Urinary bladder (tissue), 3 donors: ENCODE measurements at regions not wholly inside any gene's neighbourhood (a gene's known extent, or its start where the extent isn't known, plus 50 kb on each side); places are given as distances from the start of the nearest gene placed in this dataset.

Experiments
- DNase-seq: peaks from one replicate; pipeline ENCODE4 v3.0.0-alpha.2; 2015; ENCODE audit errors: extremely low spot score
- H3K27ac ChIP-seq: one replicate; pipeline ENCODE4 v1.5.1; 2013; ENCODE audit warnings: low read depth, mild to moderate bottlenecking, moderate library complexity
- H3K36me3 ChIP-seq: one replicate; pipeline ENCODE4 v1.6.1; 2013; ENCODE audit warnings: mild to moderate bottlenecking, moderate library complexity; ENCODE audit not compliant: insufficient read depth
- H3K4me1 ChIP-seq: one replicate; pipeline ENCODE4 v1.6.1; 2013; ENCODE audit warnings: mild to moderate bottlenecking, moderate library complexity; ENCODE audit not compliant: insufficient read depth
- H3K4me3 ChIP-seq: one replicate; pipeline ENCODE4 v1.5.1; 2013; ENCODE audit warnings: low read depth, low read length
- WGBS: extraction: QIAGEN DNeasy Blood & Tissue Kit; methylation state at CpG from one replicate; pipeline ENCODE4 v1.1.7; 2013; 5-methylcytosine and 5-hydroxymethylcytosine counted together
- donor health status: healthy with polysubstance abuse.
- donor health status: healthy.

DNA sequence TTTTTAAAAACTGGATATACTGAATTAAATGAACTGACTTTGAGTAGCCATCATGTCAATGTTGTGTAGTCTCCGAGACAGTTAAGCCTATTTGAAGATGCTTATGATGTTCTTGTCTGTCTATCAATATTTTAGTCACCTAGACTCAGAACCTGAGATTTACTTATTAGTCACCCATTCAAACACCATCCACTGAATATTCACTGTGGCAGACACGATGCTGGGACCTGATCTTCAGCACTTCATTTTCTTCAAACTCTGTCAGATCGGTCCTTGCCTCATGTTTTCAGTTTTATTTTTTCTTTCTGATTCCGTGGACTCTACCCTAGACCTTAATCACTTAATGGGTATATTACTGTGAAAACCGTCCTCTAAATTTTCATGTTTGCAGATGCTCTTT lies 123.7 kb upstream of the MCHR2 start:
- H3K36me3 ChIP-seq, result no peaks in the 10 kb centered on the region
- H3K27ac ChIP-seq, result no peak overlapping the region
- no peak for DNase-seq
- H3K4me3 ChIP-seq, result no peak overlapping the region
- no peaks in the 10 kb centered on the region for H3K4me1 ChIP-seq
- 85% methylated on average over 5 of the region's 5 CpGs for WGBS

DNA sequence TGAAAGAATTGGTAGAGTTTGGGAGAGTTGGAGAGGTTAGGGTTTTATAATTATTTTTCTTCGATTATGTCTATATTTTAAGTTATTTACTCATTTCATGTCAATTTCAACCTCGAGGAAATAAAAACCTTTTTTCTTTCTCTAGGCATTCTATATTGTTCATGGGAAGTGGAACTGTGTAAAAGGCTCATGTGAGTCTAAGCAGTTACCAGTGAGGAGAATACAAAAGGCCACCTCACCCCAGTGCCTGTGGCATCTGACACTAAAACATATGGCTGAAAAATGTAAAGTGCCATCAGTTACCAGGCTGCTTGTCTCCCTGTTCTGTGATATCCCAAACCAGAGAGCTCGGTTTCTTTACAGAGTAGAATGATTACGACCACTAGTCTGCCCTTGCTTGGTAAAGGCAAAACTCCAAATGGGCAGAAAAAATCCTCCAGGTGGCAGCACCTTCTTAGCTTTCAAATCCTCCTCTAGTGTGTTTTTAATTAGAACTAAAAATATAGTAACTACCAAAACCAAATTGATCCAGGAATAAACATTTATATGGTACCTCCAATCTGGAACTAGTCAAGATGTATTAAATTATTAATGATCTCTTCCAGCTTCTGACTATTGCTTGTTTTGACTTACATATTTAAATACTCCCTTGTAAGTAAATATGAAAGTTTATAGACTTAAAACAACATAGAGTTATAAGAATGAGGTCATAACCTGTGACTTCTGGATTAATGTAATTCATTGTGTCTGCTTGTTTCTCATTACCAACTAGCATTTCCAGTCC lies 122.6 kb upstream of the MCHR2 start:
- peak; percentile 17 for DNase-seq
- no peak overlapping the region for H3K4me3 ChIP-seq
- 25% methylated on average over 4 of the region's 4 CpGs for WGBS
- no peaks in the 10 kb centered on the region for H3K36me3 ChIP-seq
- H3K4me1 ChIP-seq, result no peaks in the 10 kb centered on the region
- no peak overlapping the region for H3K27ac ChIP-seq

DNA sequence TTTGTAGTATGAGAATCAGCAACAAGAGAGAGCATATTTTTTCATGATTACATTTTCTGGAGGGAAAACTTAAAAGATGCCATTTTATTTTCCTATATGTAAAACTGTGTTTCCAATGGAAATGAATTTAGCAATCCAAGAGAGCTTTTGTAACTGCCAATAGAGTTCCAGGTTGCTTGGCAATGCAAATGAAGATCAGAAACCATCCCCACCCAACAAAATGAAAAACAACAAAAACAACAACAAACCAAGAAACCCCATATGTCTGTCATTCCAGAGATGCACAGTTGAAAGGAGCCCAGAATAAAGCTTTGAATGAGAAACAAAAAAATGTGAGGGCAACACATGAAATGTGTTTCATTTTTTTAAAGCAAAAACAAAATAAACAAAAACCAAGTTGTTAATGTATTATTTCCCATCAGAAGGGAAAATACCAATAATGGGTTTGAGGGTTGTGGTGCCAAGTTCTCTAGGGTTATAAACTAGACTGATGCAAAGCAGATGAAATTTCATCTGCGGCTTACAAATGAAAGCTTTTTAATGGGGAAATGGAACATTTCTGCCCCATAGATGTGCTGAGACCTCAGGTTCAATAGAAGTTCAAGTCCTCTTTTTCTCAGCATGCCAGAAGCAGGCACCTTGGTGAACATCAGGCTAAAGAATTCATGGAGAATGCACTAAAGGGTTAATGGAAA lies 121.5 kb upstream of the MCHR2 start:
- DNase-seq, result no peak
- H3K4me1 ChIP-seq, result no peaks in the 10 kb centered on the region
- 56% methylated on average over 1 of the region's 1 CpG for WGBS
- H3K27ac ChIP-seq, result no peak overlapping the region
- H3K4me3 ChIP-seq, result no peak overlapping the region
- H3K36me3 ChIP-seq, result no peaks in the 10 kb centered on the region

DNA sequence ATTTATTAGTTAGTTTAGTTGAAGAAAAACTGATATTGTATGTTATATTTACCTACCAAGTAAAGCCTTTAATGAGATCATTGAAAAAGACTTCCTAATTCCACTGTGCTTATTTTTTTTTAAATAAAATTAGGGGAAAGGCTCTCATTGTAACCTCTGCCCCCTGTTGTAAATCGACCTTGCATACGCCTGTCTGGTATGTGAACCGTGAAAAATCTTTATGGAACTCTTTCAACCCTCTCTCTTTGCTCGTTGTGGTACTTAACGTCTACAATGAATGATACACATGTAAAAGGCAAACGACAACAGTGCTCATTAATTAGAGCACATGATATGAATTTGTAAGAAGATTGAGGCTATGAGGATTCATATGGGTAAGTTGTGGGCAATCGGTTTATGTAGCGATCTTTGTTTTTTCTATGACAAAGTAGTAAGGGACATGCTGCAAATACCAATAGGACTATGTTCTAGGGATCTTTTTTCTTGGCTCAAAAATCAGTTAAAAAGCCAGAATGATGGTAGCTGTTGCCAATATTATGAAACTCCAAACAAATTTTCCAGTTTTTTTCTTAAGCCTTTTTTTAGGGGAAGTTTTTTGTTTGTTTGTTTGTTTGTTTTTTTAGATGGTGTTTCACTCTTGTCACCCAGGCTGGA lies 119.0 kb upstream of the MCHR2 start:
- no peaks in the 10 kb centered on the region for H3K4me1 ChIP-seq
- H3K27ac ChIP-seq, result no peak overlapping the region
- 48% methylated on average over 8 of the region's 8 CpGs for WGBS
- no peak for DNase-seq
- H3K4me3 ChIP-seq, result no peak overlapping the region
- H3K36me3 ChIP-seq, result no peaks in the 10 kb centered on the region

DNA sequence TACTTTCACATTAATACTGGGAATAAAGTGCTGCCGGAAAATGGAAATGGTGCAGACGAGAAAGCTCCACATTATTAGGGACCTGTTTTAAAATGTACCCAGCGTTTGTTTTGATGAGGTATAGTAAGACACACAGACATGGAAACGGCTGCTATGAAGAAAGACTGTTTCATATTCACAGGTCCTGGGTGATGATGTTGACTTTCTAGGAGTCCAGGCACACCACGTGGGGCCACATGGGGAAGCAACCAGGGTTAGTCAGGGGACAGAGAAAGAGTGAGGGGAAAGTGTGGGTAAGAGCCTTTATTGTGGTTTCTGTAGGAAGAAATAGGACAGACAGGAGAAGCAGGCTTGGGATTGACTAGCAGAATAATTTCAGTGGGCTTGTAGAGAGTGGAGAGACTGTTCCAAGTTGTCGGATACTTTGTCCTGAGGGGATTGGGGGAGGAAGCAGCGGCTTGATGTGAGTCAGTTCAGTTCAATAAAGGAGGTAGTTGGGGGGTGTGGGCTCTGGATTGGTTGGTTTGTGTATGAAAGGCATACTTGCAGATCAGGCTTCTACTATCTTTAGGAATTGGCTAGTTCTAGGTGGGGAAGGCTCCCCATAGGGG lies 112.0 kb upstream of the MCHR2 start:
- no peak overlapping the region for H3K27ac ChIP-seq
- H3K4me3 ChIP-seq, result no peak overlapping the region
- H3K4me1 ChIP-seq, result no peaks in the 10 kb centered on the region
- no peaks in the 10 kb centered on the region for H3K36me3 ChIP-seq
- 54% methylated on average over 7 of the region's 7 CpGs for WGBS
- DNase-seq, result no peak

DNA sequence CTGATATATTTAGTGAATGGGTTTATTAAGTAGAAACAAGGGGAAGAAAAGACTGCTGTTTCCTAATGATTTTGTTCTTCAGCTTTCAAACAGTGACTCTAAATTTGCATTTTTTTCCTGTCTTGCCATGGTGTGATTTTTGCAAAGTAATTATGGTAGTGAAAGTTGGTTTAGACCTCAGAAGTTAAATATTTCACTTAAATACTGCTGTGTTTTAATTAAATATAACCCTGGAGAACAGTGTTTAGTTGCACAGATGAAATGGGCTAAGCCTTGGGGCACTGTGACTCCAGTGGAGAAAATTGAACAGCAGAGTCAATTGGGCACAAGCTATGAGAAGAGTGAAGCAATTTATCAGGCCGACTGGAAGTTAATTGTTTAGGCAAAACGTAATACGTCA lies 111.1 kb upstream of the MCHR2 start:
- Histone ChIP-seq H3K36me3 (no peaks in the 10 kb centered on the region), H3K4me1 (no peaks in the 10 kb centered on the region), H3K4me3 (no peak overlapping the region), H3K27ac (no peak overlapping the region)
- 76% methylated on average over 3 of the region's 3 CpGs for WGBS
- no peak for DNase-seq

DNA sequence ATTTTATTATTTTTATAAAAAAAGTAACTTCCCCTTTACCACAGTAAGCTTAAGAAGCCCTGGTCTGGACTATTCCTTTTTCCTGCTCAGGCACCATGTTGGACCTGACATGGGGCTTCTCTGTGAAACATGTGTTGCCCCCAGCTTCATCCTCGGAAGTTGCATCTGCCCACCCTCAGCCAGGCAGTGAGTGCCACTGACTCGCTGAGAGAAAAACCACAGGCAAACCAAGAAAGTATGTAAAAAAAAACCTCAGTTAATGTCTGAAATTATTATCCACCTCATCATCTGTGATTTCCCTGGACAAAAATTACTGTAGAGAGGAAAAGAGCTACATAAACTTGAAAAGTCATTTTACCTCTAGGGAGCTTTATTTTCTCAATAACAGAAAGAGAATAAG lies 109.9 kb upstream of the MCHR2 start:
- 80% methylated on average over 2 of the region's 2 CpGs for WGBS
- DNase-seq, result no peak
- Histone ChIP-seq H3K36me3 (no peaks in the 10 kb centered on the region), H3K4me1 (no peaks in the 10 kb centered on the region), H3K27ac (no peak overlapping the region), H3K4me3 (no peak overlapping the region)

DNA sequence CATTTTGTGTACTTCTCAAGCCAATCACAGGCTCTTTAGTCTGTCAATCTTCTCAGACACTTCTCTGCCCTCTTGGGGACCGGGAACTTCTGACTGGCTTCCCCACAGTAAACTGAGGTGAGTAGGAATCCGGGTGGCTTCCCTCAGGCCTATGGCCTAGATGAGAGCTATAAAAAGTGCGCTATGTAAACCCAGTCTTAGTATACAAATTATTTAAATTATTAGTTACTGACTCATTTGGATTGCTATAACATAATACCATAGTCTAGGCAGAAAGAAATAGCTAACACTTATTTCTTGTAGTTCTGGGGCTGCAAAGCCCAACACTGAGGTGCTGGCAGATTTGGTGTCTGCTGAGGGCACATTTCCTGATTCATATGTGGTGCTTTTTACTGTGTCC lies 109.2 kb upstream of the MCHR2 start:
- WGBS, result 80% methylated on average over 3 of the region's 3 CpGs
- no peaks in the 10 kb centered on the region for H3K36me3 ChIP-seq
- no peak overlapping the region for H3K4me3 ChIP-seq
- DNase-seq, result no peak
- H3K4me1 ChIP-seq, result no peaks in the 10 kb centered on the region
- H3K27ac ChIP-seq, result no peak overlapping the region

DNA sequence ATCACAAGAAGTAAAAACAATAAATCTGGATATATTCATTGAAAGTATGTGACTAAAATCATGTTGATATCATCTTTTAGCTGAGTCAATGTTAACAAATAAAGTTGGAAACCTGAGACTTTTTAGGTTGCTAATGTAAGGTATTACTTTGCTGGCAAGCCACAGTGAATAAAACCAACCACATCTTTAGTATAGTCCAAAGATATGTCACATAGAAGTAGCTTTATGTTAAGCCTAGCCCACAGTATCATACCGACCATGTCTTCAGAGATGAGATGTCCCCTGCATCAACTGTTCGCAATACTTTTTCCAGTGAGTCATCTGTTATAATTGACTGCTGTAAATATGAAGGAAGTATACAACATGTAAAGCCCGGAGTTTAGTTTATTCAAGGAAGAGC lies 107.6 kb upstream of the MCHR2 start:
- H3K27ac ChIP-seq, result no peak overlapping the region
- DNase-seq, result no peak
- H3K36me3 ChIP-seq, result no peaks in the 10 kb centered on the region
- WGBS, result 69% methylated on average over 3 of the region's 3 CpGs
- H3K4me3 ChIP-seq, result no peak overlapping the region
- H3K4me1 ChIP-seq, result no peaks in the 10 kb centered on the region

DNA sequence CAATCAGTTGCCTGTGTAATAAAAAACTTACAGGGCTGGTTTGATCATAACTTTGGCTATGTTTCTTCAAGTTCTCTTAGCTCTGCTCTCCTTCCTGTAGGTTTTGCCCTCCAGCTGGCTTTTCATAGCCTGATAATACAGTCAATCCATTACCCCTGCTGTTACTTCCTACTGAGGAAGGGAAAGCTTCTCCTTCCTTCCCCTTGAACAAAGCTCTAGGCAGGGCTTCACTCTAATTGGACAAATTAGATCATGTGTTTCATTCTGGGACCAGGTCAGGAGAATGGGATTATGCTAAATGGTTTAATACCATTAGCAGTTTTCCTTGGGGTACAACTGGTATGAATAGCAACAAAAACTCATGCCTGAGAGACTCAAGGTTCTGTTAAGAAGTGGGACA lies 106.8 kb upstream of the MCHR2 start:
- Histone ChIP-seq H3K36me3 (no peaks in the 10 kb centered on the region), H3K4me1 (no peaks in the 10 kb centered on the region), H3K27ac (no peak overlapping the region), H3K4me3 (no peak overlapping the region)
- no peak for DNase-seq

DNA sequence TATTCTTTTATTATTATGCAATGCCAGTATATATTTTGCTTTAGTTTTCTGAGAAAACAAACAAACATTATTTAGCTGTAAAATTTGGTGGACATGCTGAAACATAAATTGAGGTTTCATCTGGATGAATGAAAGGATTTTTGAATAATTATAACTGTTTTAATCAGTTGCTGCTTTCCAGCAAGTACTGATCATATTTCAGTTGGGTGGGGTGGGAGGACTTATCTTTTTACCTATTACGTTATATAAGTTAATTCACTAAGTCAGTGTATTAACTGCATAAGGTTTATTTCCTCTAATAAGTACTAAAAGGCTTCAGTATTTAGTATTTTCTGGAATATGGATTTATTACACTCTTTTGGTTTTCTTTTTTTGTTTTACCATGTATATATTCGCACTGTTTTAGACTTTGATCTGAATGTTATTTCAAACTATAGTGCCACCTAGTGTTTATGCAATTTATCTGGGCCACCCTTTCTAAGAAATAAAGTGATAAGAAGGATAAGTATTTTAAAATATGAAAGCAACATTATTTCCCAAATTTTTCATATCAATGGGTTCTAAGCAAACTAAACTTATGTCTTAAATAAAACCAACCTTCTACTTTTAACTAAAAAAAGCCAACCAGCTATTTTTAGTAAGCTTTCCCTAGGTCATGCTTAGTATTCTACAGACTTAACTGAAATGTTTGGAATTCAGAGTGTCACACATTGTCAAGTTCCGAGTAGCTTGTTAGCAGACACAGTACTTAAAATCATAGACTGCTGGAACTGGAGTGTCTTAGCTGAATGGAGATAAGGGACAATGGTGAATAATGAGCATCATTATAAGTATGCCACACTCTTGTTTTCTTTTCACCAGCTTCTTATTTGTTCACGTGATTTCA lies 105.4 kb upstream of the MCHR2 start:
- 35% methylated on average over 4 of the region's 4 CpGs for WGBS
- no peak overlapping the region for H3K4me3 ChIP-seq
- no peaks in the 10 kb centered on the region for H3K4me1 ChIP-seq
- DNase-seq, result no peak
- H3K36me3 ChIP-seq, result no peaks in the 10 kb centered on the region
- H3K27ac ChIP-seq, result no peak overlapping the region

DNA sequence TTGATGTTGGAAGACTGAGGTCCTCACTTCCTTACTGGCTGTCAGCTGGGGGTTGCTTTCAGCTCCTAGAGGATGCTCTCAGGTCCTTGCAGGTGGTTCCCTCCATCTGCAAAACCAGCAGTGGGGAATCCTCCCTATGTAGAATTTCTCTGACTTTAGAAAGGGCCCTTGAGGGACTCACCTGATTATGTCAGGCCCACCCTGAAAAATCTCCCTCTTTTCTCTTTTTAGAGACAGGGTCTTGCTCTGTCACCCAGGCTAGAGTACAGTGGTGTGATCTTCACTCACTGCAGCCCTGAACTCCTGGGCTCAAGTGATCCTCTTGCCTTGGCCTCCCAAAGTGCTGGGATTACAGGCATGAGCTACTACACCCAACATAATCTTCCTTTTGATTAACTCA lies 102.9 kb upstream of the MCHR2 start:
- no peaks in the 10 kb centered on the region for H3K36me3 ChIP-seq
- H3K4me1 ChIP-seq, result no peaks in the 10 kb centered on the region
- no peak overlapping the region for H3K27ac ChIP-seq
- H3K4me3 ChIP-seq, result no peak overlapping the region
- no peak for DNase-seq

DNA sequence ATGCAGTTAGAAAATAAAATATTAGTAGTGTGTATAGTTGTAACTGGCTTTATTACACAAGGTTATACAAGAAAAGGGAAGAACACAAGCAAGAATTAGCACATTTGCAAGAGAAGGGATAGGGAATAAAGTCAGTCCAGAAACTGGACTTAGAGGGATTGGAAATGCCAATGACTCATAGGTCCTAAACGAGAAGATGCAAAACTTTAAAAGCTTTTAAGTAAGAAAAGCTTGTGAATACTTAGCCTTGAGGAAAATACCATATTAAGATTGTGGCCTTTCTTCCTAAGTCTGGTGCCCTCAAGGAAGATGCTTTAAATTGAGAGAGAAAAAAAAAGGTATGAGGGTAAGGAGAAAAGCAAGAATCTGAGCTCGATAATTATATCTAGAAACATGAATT lies 102.3 kb upstream of the MCHR2 start:
- H3K36me3 ChIP-seq, result no peaks in the 10 kb centered on the region
- no peak for DNase-seq

More for the DNA sequence above, 102.3 kb upstream of the MCHR2 start:
- Histone ChIP-seq H3K27ac (no peak overlapping the region), H3K4me1 (no peaks in the 10 kb centered on the region), H3K4me3 (no peak overlapping the region)
- WGBS, result 57% methylated on average over 2 of the region's 2 CpGs
